Head of caudate nucleus (tissue), 42 donors: ENCODE measurements at regions not wholly inside any gene's neighbourhood (a gene's known extent, or its start where the extent isn't known, plus 50 kb on each side); places are given as distances from the start of the nearest gene placed in this dataset.
A peak's percentile ranks its signal among the peaks of the same experiment; 100 is the strongest.
"Not testable (repeated sequence)": the region's sequence is repeated elsewhere in the genome, so short reads cannot be mapped to it uniquely, and the experiment has no call there.

Source experiments
- DNase-seq, 42 donors: peaks; one replicate each; pipeline versions ENCODE4 v3.0.0 to v3.0.0-alpha.2; 2020 to 2021; ENCODE audit warnings: mixed read lengths in 7 of 42
- intact Hi-C: fragments of 100-400 bp; cut with DNase I; formaldehyde crosslinking; loops from one replicate; pipeline ENCODE4 v1.15.0; 2022

- DNase-seq, result peak in 2 of 42 donors; percentile 9 to 15
- intact Hi-C loops, result no loop called here
These were observed 121.9 kb upstream of the TNRC6C start for GRCh38 chr17:77836557-77837041.

GRCh38 chr17:77837072-77837471 lies 121.4 kb upstream of the TNRC6C start:
- peak in 3 of 42 donors; percentile 6 to 16 (median 8) for DNase-seq
- intact Hi-C loops, result not testable (repeated sequence)

DNA sequence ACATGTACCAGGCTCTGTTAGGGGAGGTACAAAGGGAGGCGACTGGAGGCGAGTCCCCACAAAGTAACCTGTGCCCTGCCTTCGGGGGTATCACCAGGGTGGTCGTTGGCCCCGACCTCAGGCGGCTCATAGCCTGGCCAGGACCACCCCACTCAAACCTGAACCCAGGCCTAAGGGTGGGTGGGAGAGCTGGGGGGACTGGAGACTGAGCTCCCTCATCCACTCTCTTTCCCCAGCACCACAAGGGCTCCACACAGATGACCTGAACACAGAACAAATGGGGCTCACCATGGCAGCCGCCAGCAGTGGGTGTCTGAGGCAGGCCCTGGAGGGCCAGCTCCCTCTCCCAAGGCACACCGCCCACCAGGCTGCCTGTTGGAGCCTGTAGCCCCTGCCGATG lies 120.6 kb upstream of the TNRC6C start:
- intact Hi-C loops, result no loop called here
- peak in 3 of 42 donors; percentile 2 to 20 (median 9) for DNase-seq

- DNase-seq, result peak in 3 of 42 donors; percentile 7 to 26 (median 9)
- intact Hi-C loops, result no loop called here
These were observed 119.5 kb upstream of the TNRC6C start for GRCh38 chr17:77838748-77839697.

- peak in 5 of 42 donors; percentile 15 to 57 (median 32) for DNase-seq
- intact Hi-C loops, result no loop called here
These were observed 118.6 kb upstream of the TNRC6C start for GRCh38 chr17:77839698-77840512.

- intact Hi-C loops, result no loop called here
- peak in 2 of 42 donors; percentile 13 to 15 for DNase-seq
These were observed 117.9 kb upstream of the TNRC6C start for GRCh38 chr17:77840513-77841165.

DNA sequence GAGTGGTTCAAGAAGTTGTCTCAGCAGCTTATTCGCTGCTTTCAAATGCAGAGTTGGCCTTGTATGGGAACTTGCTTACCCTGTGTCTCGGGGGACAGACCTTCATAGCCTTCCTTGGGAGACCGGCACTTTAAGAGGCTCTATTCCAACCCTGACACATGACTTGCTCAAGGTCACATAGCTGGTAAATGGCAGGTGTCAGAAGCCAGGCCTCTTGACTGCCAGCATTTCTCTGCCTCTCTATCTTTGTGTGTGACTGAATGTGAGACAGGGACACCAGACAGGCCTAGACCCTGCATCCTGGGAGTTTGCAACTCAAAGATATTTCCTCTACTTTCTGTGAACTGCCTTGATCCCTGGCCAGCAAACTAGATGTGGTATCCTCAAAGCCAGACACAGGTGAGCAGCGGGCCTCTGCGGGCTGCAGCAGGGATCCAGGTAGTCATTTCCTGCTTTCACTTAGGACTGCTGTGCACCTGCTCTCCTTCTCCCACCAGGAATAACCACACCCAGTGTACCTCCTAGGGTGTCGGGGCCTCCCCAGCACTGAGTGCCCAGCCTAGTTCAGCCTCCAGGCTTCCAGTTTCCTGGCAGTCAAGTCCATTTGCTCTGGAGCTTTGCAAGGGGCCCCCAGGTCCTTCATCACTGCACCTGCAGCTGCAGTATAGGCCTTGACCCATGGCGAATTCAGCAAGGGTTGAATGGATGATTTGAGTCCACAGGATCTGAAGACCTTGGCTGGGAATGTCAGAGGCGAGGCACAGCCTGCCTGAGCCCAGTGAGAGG lies 116.6 kb upstream of the TNRC6C start:
- DNase-seq, result peak in 1 of 42 donors; percentile 23
- intact Hi-C loops, result no loop called here

DNA sequence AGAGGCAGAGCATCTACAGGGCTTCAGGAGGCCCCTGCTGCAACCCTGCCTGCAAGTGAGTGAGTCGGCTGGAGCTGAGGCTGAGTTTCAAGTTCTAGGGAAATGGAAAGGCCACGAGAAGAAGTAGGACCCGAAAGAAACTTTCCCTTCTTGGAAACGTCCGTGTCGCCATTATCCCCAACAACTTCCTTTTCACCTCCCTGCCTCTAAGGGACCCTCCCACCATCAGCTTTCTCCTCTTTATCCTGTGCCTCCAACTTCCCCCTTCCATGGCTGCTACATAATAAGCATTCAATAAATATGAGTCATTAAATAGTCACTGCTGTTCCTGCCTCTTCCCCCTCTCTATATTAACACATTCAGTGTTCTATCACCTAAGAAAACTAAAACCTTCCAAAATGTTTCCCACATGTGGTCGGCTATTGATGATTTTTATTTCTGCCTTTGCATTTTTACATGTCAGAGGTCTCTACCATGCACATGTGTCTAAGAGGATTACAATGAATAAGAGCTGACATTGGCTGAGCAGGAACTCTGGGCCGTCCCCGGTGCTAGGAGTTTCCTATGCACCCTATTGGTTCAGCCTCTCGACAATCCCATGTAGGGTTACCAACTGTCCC lies 115.9 kb upstream of the TNRC6C start:
- peak in 1 of 42 donors; percentile 18 for DNase-seq
- intact Hi-C loops, result no loop called here

- DNase-seq, intact Hi-C loops: not testable (repeated sequence)
These were observed 115.1 kb upstream of the TNRC6C start for GRCh38 chr17:77843255-77843895.

DNA sequence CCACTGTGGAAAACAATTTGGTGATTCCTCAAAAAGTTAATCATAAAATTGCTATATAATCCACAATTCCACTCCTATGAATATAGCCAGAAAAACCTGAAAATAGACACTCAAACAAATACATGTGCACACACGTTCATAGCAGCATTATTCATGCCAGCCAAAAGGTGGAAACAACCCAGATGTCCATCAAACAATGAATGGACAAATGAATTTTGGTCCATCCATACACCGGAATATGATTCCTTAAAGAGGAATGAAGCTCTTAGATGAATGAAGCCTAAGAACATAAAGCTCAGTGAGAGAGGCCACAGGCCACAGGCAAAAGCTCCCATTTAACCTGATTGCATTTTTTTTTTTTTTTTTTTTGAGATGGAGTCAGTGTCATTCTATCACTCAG lies 114.6 kb upstream of the TNRC6C start:
- intact Hi-C loops, result no loop called here
- DNase-seq, result no peak

DNA sequence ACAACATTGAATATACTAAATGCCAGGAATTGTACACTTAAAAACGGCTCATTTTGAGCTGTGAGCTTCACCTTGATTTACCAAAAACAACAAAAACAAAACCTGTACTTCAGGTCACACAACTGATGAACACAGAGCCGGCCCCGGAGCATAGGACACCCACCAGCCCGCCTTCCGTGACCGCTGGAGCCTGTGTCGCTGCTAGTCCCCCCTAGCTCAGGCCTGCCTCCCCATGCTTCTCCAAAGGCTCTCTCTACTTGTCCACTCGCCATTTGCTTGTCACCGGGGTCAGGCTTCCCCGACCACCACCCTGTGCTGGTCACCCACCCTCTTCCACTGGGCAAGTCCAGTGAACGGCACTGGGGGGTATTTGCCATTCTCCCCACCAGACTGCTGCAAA lies 113.8 kb upstream of the TNRC6C start:
- no peak for DNase-seq
- intact Hi-C loops, result no loop called here

DNA sequence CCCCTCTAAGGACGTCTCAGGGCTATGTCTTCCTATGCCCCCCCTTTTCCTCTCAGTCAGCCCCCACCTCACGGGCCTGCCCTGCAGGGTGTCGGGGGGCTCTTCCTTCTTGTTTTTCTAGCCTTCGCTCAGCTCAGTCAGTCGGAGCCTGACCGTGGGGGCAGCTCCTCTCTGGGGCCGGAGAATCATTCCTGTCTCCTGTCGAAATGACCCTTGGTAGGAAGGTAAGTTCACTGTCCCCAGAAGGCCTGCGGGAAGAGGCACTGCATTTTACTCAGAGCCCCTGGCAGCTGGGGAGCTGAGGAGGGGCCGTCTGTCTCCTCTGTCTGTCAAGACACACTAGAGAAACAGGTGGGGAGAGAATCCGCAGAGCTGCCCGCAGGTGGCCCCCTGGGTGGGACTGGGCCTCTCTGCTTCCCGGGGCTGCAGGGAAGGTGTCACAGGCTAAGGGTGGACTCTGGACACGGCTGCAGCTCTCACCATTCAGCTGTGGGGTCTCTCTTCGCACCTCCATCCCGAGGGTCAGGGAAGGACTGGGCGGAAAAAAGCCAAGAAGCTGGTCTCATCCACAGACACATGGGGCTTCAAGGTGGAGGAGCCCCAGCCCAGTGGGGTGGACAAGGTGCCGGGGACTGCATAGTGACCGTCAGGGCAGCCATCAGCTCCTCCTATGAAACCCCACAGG lies 112.8 kb upstream of the TNRC6C start:
- intact Hi-C loops, result no loop called here
- DNase-seq, result no peak

- intact Hi-C loops, result no loop called here
- no peak for DNase-seq
These were observed 111.9 kb upstream of the TNRC6C start for GRCh38 chr17:77846531-77847085.

DNA sequence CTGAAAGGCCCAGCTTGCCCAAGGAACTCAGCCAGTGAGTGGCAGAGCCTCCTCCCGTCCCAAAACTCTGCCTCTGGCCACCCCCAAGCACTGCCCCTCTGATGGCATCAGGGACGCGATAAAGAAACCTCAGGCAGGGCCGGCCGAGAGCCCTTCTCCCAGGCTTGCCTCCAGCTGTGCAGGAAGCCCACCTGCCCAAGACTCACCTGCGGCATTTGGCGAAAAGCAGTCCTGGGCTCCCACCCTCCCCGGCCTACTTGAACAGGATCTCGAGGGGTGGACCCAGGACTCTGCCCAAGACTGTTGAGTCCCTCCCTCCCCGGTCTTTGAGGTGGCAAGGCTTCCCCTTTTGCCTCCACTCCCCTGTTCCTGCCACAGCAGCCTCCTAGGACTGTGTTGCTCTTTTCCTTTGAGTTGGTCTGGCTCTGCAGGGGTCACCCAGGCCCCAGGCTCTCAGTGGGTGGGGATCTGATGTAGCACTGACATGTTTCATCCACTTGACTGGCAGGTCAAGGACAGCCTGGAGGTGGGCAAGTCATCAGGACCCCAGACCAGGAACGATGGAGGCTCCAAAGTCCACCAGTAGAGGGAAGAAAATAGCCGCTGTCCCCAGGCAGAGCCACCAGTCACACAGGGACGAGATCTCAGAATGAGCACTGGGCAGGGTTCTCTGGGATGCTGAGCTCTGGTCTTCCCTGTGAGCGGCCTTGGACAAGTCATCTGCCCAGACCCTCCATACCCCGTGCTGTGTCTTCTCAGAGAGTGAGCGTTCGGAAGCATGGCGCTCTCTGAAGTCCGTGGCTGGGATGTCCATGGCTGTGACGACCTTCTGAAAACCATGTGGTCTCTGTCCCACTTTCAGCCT lies 111.0 kb upstream of the TNRC6C start:
- DNase-seq, result no peak
- intact Hi-C loops, result no loop called here

DNA sequence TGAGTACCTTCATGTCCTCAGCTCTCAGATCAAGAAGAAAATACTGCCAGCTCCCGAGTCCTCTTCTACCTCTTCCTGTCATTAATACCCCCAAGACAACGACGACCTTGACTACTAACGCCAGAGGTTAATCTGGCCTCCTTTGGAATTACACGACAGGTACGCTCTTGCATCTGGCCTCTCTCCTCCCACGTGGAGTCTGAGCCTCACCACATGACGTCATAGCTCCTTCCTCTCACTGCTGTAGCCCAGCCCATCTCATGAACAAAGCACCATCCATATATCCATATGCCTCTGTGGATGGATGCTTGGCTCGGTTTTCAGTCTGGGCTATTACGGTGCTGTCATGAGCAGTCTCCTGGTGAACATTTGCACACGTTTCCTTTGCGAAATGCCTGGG lies 110.2 kb upstream of the TNRC6C start:
- intact Hi-C loops, result no loop called here

DNA sequence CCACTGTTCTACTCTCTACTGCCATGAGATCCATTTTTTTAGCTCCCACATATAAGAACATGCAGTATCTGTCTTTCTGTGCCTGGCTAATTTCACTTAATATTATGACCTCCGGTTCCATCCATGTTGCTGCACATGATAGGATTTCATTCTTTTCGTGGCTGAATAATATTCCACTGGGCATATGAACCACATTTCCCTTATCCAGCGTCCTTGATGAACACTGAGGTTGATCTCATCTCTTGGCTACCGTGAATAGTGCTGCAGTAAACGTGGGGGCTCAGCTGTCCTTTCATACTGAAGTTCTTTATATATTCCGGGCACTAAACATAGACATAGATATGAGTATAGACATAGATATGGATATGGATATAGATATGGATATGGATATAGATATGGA lies 109.3 kb upstream of the TNRC6C start:
- intact Hi-C loops, result no loop called here
- DNase-seq, result no peak

More for the DNA sequence above, 110.2 kb upstream of the TNRC6C start:
- DNase-seq, result no peak
